22Rv1 (cell line): ENCODE measurements at regions not wholly inside any gene's neighbourhood (a gene's known extent, or its start where the extent isn't known, plus 50 kb on each side); places are given as distances from the start of the nearest gene placed in this dataset.
"Not testable (repeated sequence)": the region's sequence is repeated elsewhere in the genome, so short reads cannot be mapped to it uniquely, and the experiment has no call there.

Source experiments
- H3K27ac ChIP-seq: fragments of 450-650 bp; 2 replicates; pipeline ENCODE4 v1.5.1; 2017

DNA sequence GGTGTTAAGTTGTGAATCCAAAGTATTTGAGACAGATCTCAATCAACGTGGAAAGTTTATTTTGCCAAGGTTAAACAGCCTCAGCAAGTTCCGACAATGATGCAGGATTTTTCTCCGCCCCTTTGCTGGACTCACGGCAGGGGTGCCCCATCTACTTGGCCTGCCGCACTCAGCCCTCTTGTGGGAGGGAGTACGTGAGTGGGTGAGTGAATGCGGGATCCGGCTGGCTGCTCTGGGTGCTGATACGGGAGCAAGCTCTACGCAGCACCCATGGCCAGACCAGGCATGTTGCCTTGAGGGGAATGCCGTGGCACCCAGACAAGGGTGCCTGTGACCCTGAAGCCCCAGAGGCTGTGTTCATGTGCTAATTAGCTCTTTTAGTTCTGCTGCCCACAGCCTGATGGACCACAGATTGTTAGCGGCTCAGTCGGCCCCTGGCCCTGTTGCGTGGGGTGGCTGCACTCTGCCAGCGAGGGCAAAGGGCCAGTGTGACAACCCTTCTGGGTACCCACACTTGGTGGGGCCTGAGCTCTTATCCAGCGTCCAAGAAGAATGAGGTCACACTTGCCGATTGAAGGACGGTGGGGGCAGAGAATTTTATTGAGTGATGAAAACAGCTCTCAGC, 81.2 kb upstream of the FAM153A start:
- not testable (repeated sequence) for H3K27ac ChIP-seq

DNA sequence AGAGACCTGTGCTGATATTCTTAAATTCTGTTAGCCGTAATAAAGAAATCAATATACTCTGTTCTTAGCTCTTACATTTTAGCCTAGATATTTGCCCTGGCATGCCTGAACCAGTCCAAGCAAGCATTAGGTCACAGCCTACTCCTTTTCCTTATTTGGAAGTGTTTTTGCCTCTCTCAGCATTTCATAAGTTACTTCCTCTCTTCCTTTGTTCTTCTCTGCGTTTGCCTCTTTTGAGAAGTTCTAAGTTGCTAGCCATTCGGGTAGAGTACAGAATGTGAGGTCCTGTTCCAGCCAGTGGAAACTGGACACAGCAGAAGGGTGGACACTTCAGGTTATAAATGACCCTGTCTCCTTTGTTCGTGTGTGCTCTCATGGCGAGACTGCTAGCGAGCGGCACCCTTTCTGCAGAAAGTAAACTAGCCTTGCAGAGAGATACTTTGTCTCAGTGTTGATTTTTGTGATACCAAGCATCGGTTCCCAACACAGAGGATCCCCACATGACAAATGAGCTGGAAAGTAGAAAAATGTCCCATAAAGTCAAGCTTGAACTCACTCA, 75.0 kb upstream of the FAM153A start:
- not testable (repeated sequence) for H3K27ac ChIP-seq

DNA sequence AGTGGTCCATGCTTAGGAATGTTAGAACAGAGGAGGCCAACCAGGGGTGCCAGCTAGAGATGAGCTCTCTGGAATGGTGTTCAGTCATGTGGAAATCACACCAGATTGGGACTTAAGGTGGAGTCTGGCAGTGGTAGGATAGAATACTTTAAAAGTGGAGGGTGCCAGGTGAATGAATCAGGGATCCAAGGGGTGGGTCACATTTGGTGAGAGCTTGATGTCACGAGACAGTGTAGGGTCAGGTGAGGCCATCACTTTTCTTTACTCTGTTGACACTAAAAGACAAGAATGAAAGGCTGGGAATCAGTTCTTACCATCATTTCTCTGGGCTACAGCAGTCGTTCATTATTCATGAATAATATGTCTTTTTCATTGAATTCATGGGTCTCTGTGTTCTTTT, 73.8 kb upstream of the FAM153A start:
- H3K27ac ChIP-seq = not testable (repeated sequence)

DNA sequence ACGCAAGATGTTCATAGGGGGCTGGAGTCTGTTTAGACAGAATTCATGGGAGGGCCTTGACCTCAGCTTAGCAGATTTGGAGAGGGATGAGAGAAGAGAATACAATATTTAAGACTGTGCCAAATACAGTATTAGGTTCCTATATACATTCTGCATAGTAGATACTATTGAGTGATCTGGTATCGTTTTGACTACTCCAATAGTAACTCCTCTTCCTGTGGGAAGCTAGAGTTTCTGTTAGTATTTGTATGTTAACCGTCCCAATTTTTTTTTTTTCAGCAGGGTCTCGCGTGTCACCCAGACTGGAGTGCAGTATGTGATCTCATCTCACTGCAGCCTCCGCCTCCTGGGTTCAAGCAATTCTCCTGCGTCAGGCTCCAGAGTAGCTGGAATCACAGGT, 65.2 kb upstream of the FAM153A start:
- H3K27ac ChIP-seq = not testable (repeated sequence)

DNA sequence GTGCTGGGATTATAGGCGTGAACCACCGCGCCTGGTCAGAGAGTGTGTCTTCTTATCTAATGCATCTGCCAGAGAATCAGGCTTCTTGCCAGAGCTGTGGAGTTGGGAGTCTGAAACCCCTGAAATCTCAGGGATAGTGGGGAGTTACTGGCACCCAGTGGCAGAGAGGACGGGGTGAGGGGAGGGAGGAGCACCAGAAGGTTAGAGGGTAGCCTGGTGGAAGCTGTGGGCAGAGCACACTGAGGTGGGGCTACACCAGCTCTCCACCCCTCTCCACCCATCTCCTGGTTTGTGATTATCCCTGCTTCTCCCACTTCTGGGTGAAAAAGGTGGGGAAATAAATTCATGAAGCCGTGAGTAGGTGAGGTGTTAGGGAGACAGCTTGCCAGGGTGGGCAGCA, 63.9 kb upstream of the FAM153A start:
- H3K27ac ChIP-seq = not testable (repeated sequence)

DNA sequence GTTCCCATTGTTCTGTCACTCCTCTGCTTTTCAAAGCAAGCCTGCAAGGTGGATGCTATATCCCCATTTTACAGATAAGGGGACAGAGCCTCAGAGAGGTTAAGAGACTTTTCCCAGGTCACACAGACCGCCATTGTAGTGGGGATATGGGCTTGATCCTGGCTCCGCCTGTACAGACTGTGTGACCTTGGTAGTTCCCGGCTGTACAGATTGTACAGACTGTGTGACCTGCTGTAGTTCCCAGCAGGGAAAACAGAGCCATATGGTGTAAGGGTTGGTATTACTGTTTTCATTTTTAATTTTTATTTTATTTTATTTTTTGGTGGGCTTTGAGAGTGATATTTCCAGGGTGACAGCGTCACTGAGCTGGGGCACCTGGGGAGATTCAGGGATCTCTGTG, 63.2 kb upstream of the FAM153A start:
- H3K27ac ChIP-seq = not testable (repeated sequence)

DNA sequence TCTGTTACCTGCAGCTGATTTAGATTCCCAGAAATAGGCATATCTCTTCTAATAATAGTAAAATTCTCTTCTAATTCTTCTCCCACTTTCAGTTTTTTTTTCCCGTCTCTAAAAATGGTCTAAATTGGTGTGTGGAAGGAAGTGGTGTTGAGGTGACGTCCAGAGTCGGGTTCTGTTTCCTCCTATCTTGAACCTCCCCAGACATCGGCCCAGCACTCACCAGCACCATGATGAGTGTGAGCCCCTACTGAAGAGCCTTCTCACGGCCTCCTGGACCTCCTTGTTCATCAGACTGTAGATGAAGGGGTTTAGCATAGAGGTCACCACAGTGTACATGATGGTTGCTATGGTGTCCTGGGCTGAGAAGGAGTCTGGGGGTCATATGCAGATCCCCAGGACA, 53.5 kb upstream of the FAM153A start:
- H3K27ac ChIP-seq = not testable (repeated sequence)
